Karpas-422 (cell line): ENCODE measurements at regions not wholly inside any gene's neighbourhood (a gene's known extent, or its start where the extent isn't known, plus 50 kb on each side); places are given as distances from the start of the nearest gene placed in this dataset.
A peak's percentile ranks its signal among the peaks of the same experiment; 100 is the strongest.

Experiments
- DNase-seq: peaks from one replicate; pipeline ENCODE4 v3.0.0-alpha.2; 2015
- H2AFZ ChIP-seq: fragments of 200-600 bp; sonication (generic); 2 replicates; pipeline ENCODE4 v1.6.1; 2014; ENCODE audit warnings: antibody characterized with exemption, low read length, mixed read lengths
- H3K27ac ChIP-seq: fragments of 200-600 bp; sonication (generic); 2 replicates; pipeline ENCODE4 v1.5.1; 2014; ENCODE audit warnings: mild to moderate bottlenecking, low read length, moderate library complexity
- H3K27me3 ChIP-seq: fragments of 200-600 bp; sonication (generic); 2 replicates; pipeline ENCODE4 v1.6.1; 2014; ENCODE audit warnings: low read length, mixed read lengths
- H3K36me3 ChIP-seq: fragments of 200-600 bp; sonication (generic); 2 replicates; pipeline ENCODE4 v1.6.1; 2014; ENCODE audit warnings: low read length, mixed read lengths; ENCODE audit not compliant: insufficient read depth
- H3K4me1 ChIP-seq: fragments of 200-600 bp; sonication (generic); 2 replicates; pipeline ENCODE4 v1.6.1; 2014; ENCODE audit warnings: mild to moderate bottlenecking, low read length, mixed read lengths
- H3K4me2 ChIP-seq: fragments of 200-600 bp; sonication (generic); 2 replicates; pipeline ENCODE4 v1.6.1; 2014; ENCODE audit warnings: low read length, low read depth, mild to moderate bottlenecking; ENCODE audit not compliant: poor library complexity, severe bottlenecking
- H3K4me3 ChIP-seq: fragments of 200-600 bp; sonication (generic); 2 replicates; pipeline ENCODE4 v1.5.1; 2014; ENCODE audit warnings: mild to moderate bottlenecking, antibody characterized with exemption, low read length, mixed read lengths
- H3K79me2 ChIP-seq: fragments of 200-600 bp; sonication (generic); 2 replicates; pipeline ENCODE4 v1.6.1; 2014; ENCODE audit warnings: mild to moderate bottlenecking, low read length, mixed read lengths
- H3K9ac ChIP-seq: fragments of 200-600 bp; sonication (generic); 2 replicates; pipeline ENCODE4 v1.6.0; 2014; ENCODE audit warnings: low read length
- H3K9me2 ChIP-seq: fragments of 200-600 bp; sonication (generic), shearing (Covaris generic); replicated peaks from 2 replicates; pipeline ENCODE4 v1.6.0; 2014; ENCODE audit warnings: mild to moderate bottlenecking, low read length, moderate library complexity; ENCODE audit not compliant: insufficient read depth
- H3K9me3 ChIP-seq: fragments of 300-700, 200-600 bp; sonication (generic); 2 replicates; pipeline ENCODE4 v1.6.1; 2014; ENCODE audit warnings: low read length, mixed read lengths
- H4K20me1 ChIP-seq: fragments of 200-600 bp; sonication (generic); 2 replicates; pipeline ENCODE4 v1.6.1; 2014; ENCODE audit warnings: mild to moderate bottlenecking, antibody characterized with exemption, low read length, low read depth; ENCODE audit not compliant: insufficient read depth

DNA sequence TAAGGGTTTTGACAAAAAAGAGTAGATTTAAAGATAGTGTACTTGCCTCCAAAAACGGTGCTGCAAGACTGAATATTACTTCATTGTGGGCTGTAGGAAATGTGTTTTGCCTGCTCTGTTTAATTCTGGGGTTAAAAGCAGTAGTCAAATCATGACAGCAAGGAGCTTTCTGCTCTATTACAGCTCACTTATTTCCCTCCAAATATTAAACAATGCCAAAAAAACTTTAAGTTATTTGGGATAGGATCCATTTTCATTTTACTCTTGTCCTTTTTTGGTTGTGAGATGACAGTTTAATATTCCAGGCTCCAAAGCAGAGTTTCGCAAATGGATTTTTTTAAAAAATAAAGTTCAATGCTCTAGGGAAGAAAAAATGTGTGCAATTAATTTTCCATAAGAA is 340.4 kb upstream of the RGMB start:
- no peaks in the 10 kb centered on the region for H3K27me3 ChIP-seq
- no peak for DNase-seq
- no peaks in the 10 kb centered on the region for H4K20me1 ChIP-seq

GRCh38 chr5:98433673-98434072 is 339.8 kb upstream of the RGMB start:
- no peaks in the 10 kb centered on the region for H3K9me2 ChIP-seq
- no peaks in the 10 kb centered on the region for H3K79me2 ChIP-seq
- no peaks in the 10 kb centered on the region for H3K36me3 ChIP-seq
- no peak for DNase-seq
- H3K4me3 ChIP-seq = no peak overlapping the region
- no peaks in the 10 kb centered on the region for H3K27me3 ChIP-seq
- no peaks in the 10 kb centered on the region for H3K9me3 ChIP-seq
- H3K4me2 ChIP-seq = no peak overlapping the region
- H4K20me1 ChIP-seq = no peaks in the 10 kb centered on the region
- no peaks in the 10 kb centered on the region for H3K4me1 ChIP-seq
- H2AFZ ChIP-seq = no peak overlapping the region
- no peak overlapping the region for H3K27ac ChIP-seq
- no peak overlapping the region for H3K9ac ChIP-seq

More for the DNA sequence above, 340.4 kb upstream of the RGMB start:
- Histone ChIP-seq H3K27ac (no peak overlapping the region), H3K4me3 (no peak overlapping the region), H3K9me3 (no peaks in the 10 kb centered on the region), H3K9ac (no peak overlapping the region), H2AFZ (no peak overlapping the region), H3K79me2 (no peaks in the 10 kb centered on the region), H3K4me2 (no peak overlapping the region), H3K9me2 (no peaks in the 10 kb centered on the region), H3K4me1 (no peaks in the 10 kb centered on the region), H3K36me3 (no peaks in the 10 kb centered on the region)

DNA sequence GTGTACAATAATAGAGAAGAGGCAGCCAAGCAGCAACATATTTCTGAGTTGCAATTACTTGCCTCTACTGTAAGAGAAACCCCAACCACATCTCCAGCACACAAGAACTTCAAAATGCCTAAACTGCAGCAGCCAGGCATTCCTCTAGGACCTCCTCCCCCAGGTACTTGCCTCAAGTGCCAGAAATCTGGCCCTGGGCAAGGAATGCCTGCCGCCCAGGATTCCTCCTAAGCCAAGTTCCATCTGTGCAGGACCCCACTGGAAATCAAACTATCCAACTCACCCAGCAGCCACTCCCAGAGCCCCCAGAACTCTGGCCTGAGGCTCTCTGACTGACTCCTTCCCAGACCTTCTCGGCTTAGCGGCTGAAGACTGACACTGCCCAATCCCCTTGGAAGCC is 336.8 kb upstream of the RGMB start:
- Histone ChIP-seq H3K4me3 (no peak overlapping the region), H4K20me1 (no peaks in the 10 kb centered on the region), H3K9me3 (no peaks in the 10 kb centered on the region), H3K27ac (no peak overlapping the region), H3K79me2 (no peaks in the 10 kb centered on the region), H3K36me3 (no peaks in the 10 kb centered on the region), H3K27me3 (no peaks in the 10 kb centered on the region), H3K9me2 (no peaks in the 10 kb centered on the region), H3K4me1 (no peaks in the 10 kb centered on the region), H3K9ac (no peak overlapping the region), H3K4me2 (no peak overlapping the region), H2AFZ (no peak overlapping the region)
- no peak for DNase-seq

- no peaks in the 10 kb centered on the region for H3K9me3 ChIP-seq
Measured at GRCh38 chr5:98442448-98442847, 331.0 kb upstream of the RGMB start.

GRCh38 chr5:98443881-98444280 is 329.6 kb upstream of the RGMB start:
- no peak for DNase-seq
- no peaks in the 10 kb centered on the region for H3K79me2 ChIP-seq
- H2AFZ ChIP-seq = no peak overlapping the region

More at GRCh38 chr5:98442448-98442847, 331.0 kb upstream of the RGMB start:
- no peaks in the 10 kb centered on the region for H4K20me1 ChIP-seq
- no peak overlapping the region for H2AFZ ChIP-seq
- no peaks in the 10 kb centered on the region for H3K79me2 ChIP-seq
- no peak for DNase-seq
- H3K9me2 ChIP-seq = no peaks in the 10 kb centered on the region
- no peaks in the 10 kb centered on the region for H3K4me1 ChIP-seq
- H3K4me3 ChIP-seq = no peak overlapping the region
- H3K9ac ChIP-seq = no peak overlapping the region
- peaks cover 5% of the 10 kb centered on the region; the same call in 1 of the 2 replicates for H3K27me3 ChIP-seq
- H3K36me3 ChIP-seq = no peaks in the 10 kb centered on the region
- no peak overlapping the region for H3K4me2 ChIP-seq
- H3K27ac ChIP-seq = no peak overlapping the region

DNA sequence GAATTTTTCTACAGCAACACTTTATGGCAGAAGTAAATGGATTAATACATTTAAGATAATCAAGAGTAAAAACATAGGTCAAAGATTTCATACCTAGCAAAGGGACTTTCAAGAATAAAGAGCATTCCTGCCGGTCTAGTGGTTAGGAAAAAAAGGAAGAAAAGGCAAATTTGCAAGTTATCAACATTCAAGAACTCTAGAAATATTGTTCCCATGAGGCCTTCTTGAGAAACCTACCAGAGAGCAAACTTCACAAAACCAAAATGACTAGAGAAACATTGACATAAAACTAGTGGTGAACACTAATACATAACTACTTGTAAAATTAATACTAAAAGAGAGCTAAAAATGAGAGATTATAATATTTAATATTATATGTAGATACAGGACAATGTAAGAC is 320.2 kb upstream of the RGMB start:
- Histone ChIP-seq H3K36me3 (no peaks in the 10 kb centered on the region), H3K4me3 (no peak overlapping the region), H3K4me2 (no peak overlapping the region), H3K9me3 (no peaks in the 10 kb centered on the region), H2AFZ (no peak overlapping the region), H3K9ac (no peak overlapping the region), H3K9me2 (no peaks in the 10 kb centered on the region), H4K20me1 (no peaks in the 10 kb centered on the region), H3K79me2 (no peaks in the 10 kb centered on the region), H3K27ac (no peak overlapping the region), H3K27me3 (no peaks in the 10 kb centered on the region), H3K4me1 (peaks cover 14% of the 10 kb centered on the region)
- DNase-seq = no peak

More at GRCh38 chr5:98443881-98444280, 329.6 kb upstream of the RGMB start:
- Histone ChIP-seq H3K9ac (no peak overlapping the region), H3K4me1 (no peaks in the 10 kb centered on the region), H4K20me1 (no peaks in the 10 kb centered on the region), H3K4me2 (no peak overlapping the region), H3K9me3 (no peaks in the 10 kb centered on the region), H3K27me3 (peaks cover 5% of the 10 kb centered on the region; the same call in 1 of the 2 replicates), H3K4me3 (no peak overlapping the region), H3K27ac (no peak overlapping the region), H3K9me2 (no peaks in the 10 kb centered on the region), H3K36me3 (no peaks in the 10 kb centered on the region)

GRCh38 chr5:98454407-98454806 is 319.1 kb upstream of the RGMB start:
- Histone ChIP-seq H3K9ac (no peak overlapping the region), H3K9me3 (no peaks in the 10 kb centered on the region), H3K4me1 (peaks cover 14% of the 10 kb centered on the region), H3K27ac (no peak overlapping the region), H3K27me3 (no peaks in the 10 kb centered on the region), H3K79me2 (no peaks in the 10 kb centered on the region), H4K20me1 (no peaks in the 10 kb centered on the region), H3K4me2 (no peak overlapping the region), H3K36me3 (no peaks in the 10 kb centered on the region), H2AFZ (no peak overlapping the region), H3K4me3 (no peak overlapping the region), H3K9me2 (no peaks in the 10 kb centered on the region)
- no peak for DNase-seq

- Histone ChIP-seq H3K4me1 (peaks cover 14% of the 10 kb centered on the region), H3K79me2 (no peaks in the 10 kb centered on the region), H3K36me3 (no peaks in the 10 kb centered on the region), H4K20me1 (no peaks in the 10 kb centered on the region), H3K27me3 (no peaks in the 10 kb centered on the region), H3K27ac (no peak overlapping the region), H3K9me2 (no peaks in the 10 kb centered on the region), H3K4me3 (no peak overlapping the region), H3K9ac (no peak overlapping the region), H2AFZ (no peak overlapping the region), H3K9me3 (no peaks in the 10 kb centered on the region), H3K4me2 (no peak overlapping the region)
- peak; percentile 59 for DNase-seq
Measured at GRCh38 chr5:98454904-98455303, 318.6 kb upstream of the RGMB start.

- no peak for DNase-seq
- H3K4me3 ChIP-seq = no peak overlapping the region
- H3K4me1 ChIP-seq = peaks cover 14% of the 10 kb centered on the region
- H3K27ac ChIP-seq = no peak overlapping the region
- H2AFZ ChIP-seq = no peak overlapping the region
- H3K36me3 ChIP-seq = no peaks in the 10 kb centered on the region
- H3K9me3 ChIP-seq = no peaks in the 10 kb centered on the region
- no peaks in the 10 kb centered on the region for H4K20me1 ChIP-seq
- no peak overlapping the region for H3K9ac ChIP-seq
- no peaks in the 10 kb centered on the region for H3K9me2 ChIP-seq
- no peaks in the 10 kb centered on the region for H3K79me2 ChIP-seq
- H3K27me3 ChIP-seq = no peaks in the 10 kb centered on the region
- H3K4me2 ChIP-seq = no peak overlapping the region
Measured at GRCh38 chr5:98455665-98456064, 317.8 kb upstream of the RGMB start.
